Heart right ventricle (tissue), 16 donors: ENCODE measurements at regions not wholly inside any gene's neighbourhood (a gene's known extent, or its start where the extent isn't known, plus 50 kb on each side); places are given as distances from the start of the nearest gene placed in this dataset.

Source experiments
- ATAC-seq, 8 donors: fragments of 200-7000 bp; cut with Tn5 transposase; one replicate each; pipeline ENCODE4 v1.9.1; 2020; ENCODE audit warnings: mild to moderate bottlenecking in 8 of 8, moderate library complexity in 8 of 8, moderate number of reproducible peaks in 1 of 8
- DNase-seq, 2 donors: peaks; one replicate each; pipeline ENCODE4 v3.0.0-alpha.2; 2020
- H3K27ac ChIP-seq, 10 donors: fragments of 200-600 bp; sonication (generic) in 2 of 10; one replicate each; pipeline versions ENCODE4 v1.5.0 to v1.8.0; 2020 to 2022; ENCODE audit warnings: mild to moderate bottlenecking in 3 of 10
- H3K27me3 ChIP-seq, 7 donors: fragments of 200-600 bp; one replicate each; pipeline ENCODE4 v1.8.0; 2021 to 2022; ENCODE audit warnings: mild to moderate bottlenecking in 2 of 7
- H3K36me3 ChIP-seq, 9 donors: fragments of 200-600 bp; sonication (generic) in 1 of 9; one replicate each; pipeline versions ENCODE4 v1.5.0 to v1.8.0; 2020 to 2022; ENCODE audit warnings: mild to moderate bottlenecking in 2 of 9
- H3K4me1 ChIP-seq, 9 donors: fragments of 200-600 bp; sonication (generic) in 1 of 9; one replicate each; pipeline versions ENCODE4 v1.5.0 to v1.8.0; 2020 to 2022; ENCODE audit warnings: mild to moderate bottlenecking in 4 of 9
- H3K4me3 ChIP-seq, 10 donors: fragments of 200-600 bp; sonication (generic) in 2 of 10; one replicate each; pipeline versions ENCODE4 v1.5.0 to v1.8.0; 2020 to 2022; ENCODE audit warnings: mild to moderate bottlenecking in 7 of 10, moderate library complexity in 2 of 10
- H3K9me3 ChIP-seq, 11 donors: fragments of 200-600 bp in 10 of 11; sonication (generic) in 2 of 11; one replicate each; pipeline versions ENCODE4 v1.5.0 to v1.8.0; 2013 to 2022; ENCODE audit warnings: mild to moderate bottlenecking in 2 of 11, control low read depth in 1 of 11, moderate library complexity in 1 of 11
- WGBS, 2 donors: extraction: QIAGEN DNeasy Blood & Tissue Kit; methylation state at CpG; one replicate each; pipeline ENCODE4 v1.1.7; 2013; ENCODE audit warnings: inconsistent platforms in 1 of 2; 5-methylcytosine and 5-hydroxymethylcytosine counted together
- intact Hi-C, 10 donors: fragments of 100-400 bp; cut with DNase I; formaldehyde crosslinking; loops; one replicate each; pipeline versions ENCODE4 v1.11.1 to v1.14.2; 2022
- TF ChIP-seq, protein P1 (sequence below), 9 donors: fragments of 200-600 bp; sonication (generic) in 2 of 9; IDR thresholded peaks; one replicate each; pipeline versions ENCODE4 v1.5.0 to v1.8.0; 2021 to 2022; ENCODE audit warnings: antibody characterized with exemption in 9 of 9, mild to moderate bottlenecking in 5 of 9, moderate library complexity in 1 of 9
- donor health status: Arrhythmogenic right ventricular cardiomyopathy.
- donor health status: ischemic (EF 13 %, LVEDD 7.1; RV severe dilation, severe dysfunction).
- donor health status: healthy with polysubstance abuse.
- donor health status: DM: no; HTN: yes; CAD: no.
- donor health status: DM: no; HTN: no; CAD: no.
- donor health status: ischemic (EF 25% LVEDD 6.9; RV normal size, moderate dysfunction).
- donor health status: ischemic (EF 25% LVEDD 5.7; RV mildly dilated, moderate dysfunction).
- donor health status: healthy.
- donor health status: DM: yes; HTN: yes; CAD: no.
- donor health status: Ischemic cardiomyopathy.
- donor health status: ischemic (EF 35%, LVEDD 5.7; RV mildly dilated, moderate dysfunction).
- donor health status: nonischemic (EF 11% LVEDD 7.7; RV severe dilation, severe dysfunction).
- donor health status: DM: yes; HTN: yes; CAD: no.
- donor health status: PGD.
- donor health status: ischemic (EF 29% LVEDD 5.4; RV normal size, mild dysfunction).
- donor health status: nonischemic (EF 23%, LVEDD 6.1; RV moderate dilation, normal function).

DNA sequence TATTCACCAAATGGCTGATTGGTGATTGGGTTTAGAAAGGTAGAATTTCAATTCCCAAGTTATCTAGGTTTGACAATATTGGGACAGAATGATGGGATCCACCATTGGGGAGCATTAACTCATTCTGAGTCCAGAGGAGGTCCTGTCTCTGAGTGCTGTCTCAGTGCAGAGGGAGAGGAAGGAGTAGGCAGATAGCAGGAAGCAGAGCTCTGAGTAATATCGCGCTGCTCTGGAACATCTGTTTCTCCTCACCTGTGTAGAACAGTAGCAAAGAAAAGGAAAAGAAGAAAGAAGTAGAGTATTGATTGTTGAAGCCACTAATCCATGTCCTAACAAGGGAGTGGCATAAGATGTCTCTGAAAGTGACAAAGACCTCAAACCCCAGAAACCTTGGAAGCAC, 1657.8 kb downstream of the MRPL39 start:
- Histone ChIP-seq H3K9me3 (no peaks in the 10 kb centered on the region), H3K27ac (no peak overlapping the region), H3K4me3 (no peak overlapping the region), H3K27me3 (no peaks in the 10 kb centered on the region), H3K4me1 (no peaks in the 10 kb centered on the region), H3K36me3 (no peaks in the 10 kb centered on the region)
- 73 to 77% methylated on average over 2 of the region's 2 CpGs for WGBS, 2 donors
- intact Hi-C loops = no loop called here
- ATAC-seq (no peak), DNase-seq (no peak)
- TF ChIP-seq, protein P1, sequence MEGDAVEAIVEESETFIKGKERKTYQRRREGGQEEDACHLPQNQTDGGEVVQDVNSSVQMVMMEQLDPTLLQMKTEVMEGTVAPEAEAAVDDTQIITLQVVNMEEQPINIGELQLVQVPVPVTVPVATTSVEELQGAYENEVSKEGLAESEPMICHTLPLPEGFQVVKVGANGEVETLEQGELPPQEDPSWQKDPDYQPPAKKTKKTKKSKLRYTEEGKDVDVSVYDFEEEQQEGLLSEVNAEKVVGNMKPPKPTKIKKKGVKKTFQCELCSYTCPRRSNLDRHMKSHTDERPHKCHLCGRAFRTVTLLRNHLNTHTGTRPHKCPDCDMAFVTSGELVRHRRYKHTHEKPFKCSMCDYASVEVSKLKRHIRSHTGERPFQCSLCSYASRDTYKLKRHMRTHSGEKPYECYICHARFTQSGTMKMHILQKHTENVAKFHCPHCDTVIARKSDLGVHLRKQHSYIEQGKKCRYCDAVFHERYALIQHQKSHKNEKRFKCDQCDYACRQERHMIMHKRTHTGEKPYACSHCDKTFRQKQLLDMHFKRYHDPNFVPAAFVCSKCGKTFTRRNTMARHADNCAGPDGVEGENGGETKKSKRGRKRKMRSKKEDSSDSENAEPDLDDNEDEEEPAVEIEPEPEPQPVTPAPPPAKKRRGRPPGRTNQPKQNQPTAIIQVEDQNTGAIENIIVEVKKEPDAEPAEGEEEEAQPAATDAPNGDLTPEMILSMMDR (IDR thresholded peaks at IDR 0.05) = no peak

DNA sequence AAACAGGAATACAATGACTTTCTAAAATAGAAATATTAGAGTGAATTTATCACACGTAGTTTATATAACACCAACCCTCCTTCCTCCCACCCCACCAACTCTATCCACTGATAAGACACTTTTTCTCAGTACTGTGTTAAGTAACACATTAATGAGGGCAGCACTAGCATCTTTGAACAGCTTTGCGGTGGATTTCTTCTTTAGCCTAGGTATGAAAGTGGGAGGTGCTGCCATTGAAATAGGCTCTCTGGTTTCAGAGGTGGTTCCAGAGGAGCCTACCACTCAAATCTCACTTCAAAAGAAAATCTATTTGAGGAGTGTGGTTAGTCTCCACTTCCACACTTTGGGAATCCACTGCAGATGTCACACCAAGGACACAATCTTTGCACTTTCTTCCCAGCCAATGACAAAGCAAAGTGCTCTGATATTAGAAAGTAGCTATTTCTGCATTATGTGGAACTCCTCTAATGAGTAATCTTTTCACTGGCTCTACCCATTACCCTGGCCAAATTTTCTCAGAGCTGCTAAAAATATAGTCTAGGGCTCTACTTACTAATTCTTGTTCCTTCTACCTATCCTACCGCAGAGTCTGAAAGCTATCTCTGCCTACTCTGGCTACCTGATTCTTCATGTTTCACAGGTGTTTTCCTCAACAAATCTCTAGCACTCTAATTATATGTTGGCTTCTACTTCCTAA, 1667.8 kb downstream of the MRPL39 start:
- ATAC-seq (no peak), DNase-seq (no peak)
- 66 to 80% methylated on average over 3 of the region's 3 CpGs for WGBS, 2 donors
- H3K36me3 ChIP-seq = no peaks in the 10 kb centered on the region
- no peaks in the 10 kb centered on the region for H3K4me1 ChIP-seq
- no peaks in the 10 kb centered on the region for H3K9me3 ChIP-seq
- TF ChIP-seq, protein P1 (IDR thresholded peaks at IDR 0.05) = no peak
- intact Hi-C loops = no loop called here
- H3K27ac ChIP-seq = no peak overlapping the region
- H3K4me3 ChIP-seq = no peak overlapping the region
- peaks cover 0 to 4% (median 0%) of the 10 kb centered on the region in 7 donors for H3K27me3 ChIP-seq

DNA sequence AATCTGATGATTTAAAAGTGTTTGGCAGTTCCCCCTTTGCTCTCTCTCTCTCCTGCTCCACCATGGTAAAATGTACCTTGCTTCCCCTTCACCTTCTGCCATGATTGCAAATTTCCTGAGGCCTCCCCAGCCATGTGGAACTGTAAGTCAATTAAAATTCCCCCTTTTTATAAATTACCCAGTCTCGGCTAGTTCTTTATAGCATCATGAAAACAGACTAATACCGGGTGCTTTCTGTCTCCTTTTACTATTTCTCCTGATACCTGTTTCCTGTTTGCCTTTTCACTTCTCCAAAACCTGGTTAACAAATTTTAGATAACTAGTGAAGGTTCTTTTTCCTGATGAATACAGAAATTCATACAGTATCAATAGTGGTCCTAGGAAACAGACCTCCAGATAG, 1670.3 kb downstream of the MRPL39 start:
- Histone ChIP-seq H3K27ac (no peak overlapping the region), H3K27me3 (peaks cover 0 to 4% (median 0%) of the 10 kb centered on the region in 7 donors), H3K36me3 (no peaks in the 10 kb centered on the region), H3K9me3 (no peaks in the 10 kb centered on the region), H3K4me3 (no peak overlapping the region), H3K4me1 (no peaks in the 10 kb centered on the region)
- WGBS, 2 donors = 80 to 88% methylated on average over 2 of the region's 2 CpGs
- DNase-seq (no peak), ATAC-seq (no peak)
- TF ChIP-seq, protein P1 (IDR thresholded peaks at IDR 0.05) = no peak
- intact Hi-C loops = no loop called here

DNA sequence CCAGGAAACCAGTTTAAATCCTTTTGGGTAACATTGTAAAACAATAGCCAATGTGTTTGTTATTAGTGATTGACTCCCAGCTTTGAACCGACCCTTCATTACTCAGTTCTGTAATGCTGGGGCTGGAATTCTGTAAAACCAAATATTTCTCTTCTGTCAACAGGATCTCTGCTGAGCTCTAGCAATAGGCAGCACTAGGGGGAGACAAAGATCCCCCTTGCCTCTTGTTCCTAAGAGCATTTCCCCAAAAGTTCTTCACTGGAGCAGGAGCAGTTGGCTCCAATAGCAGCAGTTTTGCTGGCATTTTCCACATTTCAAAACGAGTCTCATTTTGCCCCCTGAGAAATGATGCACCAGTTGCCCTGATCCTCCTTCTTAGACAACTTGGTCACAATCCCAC, 1671.1 kb downstream of the MRPL39 start:
- 55 to 63% methylated on average over 2 of the region's 2 CpGs for WGBS, 2 donors
- no peak overlapping the region for H3K4me3 ChIP-seq
- H3K9me3 ChIP-seq = no peaks in the 10 kb centered on the region
- no peak overlapping the region for H3K27ac ChIP-seq
- no peaks in the 10 kb centered on the region for H3K4me1 ChIP-seq
- peaks cover 0 to 4% (median 0%) of the 10 kb centered on the region in 7 donors for H3K27me3 ChIP-seq
- H3K36me3 ChIP-seq = no peaks in the 10 kb centered on the region
- intact Hi-C loops = no loop called here
- ATAC-seq = no peak
- DNase-seq = no peak
- TF ChIP-seq, protein P1 (IDR thresholded peaks at IDR 0.05) = peak in 7 of 9 donors; percentile 16 to 47 (median 29)
